Gastroesophageal sphincter (tissue), 3 donors: ENCODE measurements at regions not wholly inside any gene's neighbourhood (a gene's known extent, or its start where the extent isn't known, plus 50 kb on each side); places are given as distances from the start of the nearest gene placed in this dataset.

Experiments
- CTCF ChIP-seq, 4 experiments: fragments of 200-600 bp in 2 of 4; fragments of 450-650 bp in 2 of 4; sonication (generic) in 1 of 4; IDR thresholded peaks; one replicate each; pipeline ENCODE4 v1.5.1; 2017 to 2019; ENCODE audit warnings: antibody characterized with exemption in 4 of 4, mild to moderate bottlenecking in 2 of 4, moderate library complexity in 2 of 4
- POLR2AphosphoS5 ChIP-seq: sonication (generic); formaldehyde crosslinking; IDR thresholded peaks from one replicate; pipeline ENCODE4 v1.6.1; 2017; ENCODE audit warnings: antibody characterized with exemption

GRCh38 chr16:85541980-85542900 lies 70.9 kb upstream of the GSE1 start:
- TF ChIP-seq CTCF (IDR thresholded peaks at IDR 0.05) (no peak), POLR2AphosphoS5 (no peak)
